ENCODE measurements at regions not wholly inside any gene's neighbourhood (a gene's known extent, or its start where the extent isn't known, plus 50 kb on each side); places are given as distances from the start of the nearest gene placed in this dataset.

DNA sequence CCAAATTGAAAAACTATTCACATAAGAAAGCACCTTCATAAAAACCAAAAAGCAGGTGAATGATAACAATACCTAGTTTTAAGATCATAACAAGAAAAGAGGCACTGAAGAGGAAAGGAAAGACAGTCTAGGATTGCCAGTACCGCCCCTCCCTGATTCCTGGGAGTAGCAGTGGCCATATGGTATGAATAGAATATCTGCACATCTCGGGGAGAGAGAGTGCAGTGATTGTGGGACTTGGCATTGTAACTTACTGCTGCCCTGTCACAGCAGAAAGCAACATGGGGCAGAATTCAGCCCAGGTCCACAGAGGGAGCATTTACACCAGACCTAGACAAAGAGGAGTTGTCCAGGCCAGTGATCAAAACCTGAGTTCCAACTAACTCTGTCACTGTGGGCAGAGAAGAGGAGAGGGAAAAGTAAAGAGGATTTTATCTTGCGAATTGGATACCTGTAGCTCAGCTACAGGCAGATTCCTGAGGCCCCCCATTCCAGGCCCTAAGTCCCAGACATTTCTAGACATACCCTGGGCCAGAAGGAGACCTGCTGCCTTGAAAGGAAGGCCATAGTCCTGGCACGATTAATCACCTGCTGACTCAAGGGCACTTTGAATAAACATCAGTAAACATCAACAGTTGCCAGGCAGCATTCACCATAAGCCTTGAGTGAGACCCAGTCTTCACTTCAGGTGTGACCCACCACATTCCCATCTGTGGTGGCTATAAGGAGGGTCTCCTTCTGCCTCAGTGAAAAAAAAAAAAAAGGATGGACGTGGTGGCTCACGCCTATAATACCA is 397.5 kb downstream of the TGFB2 start:
- TF ChIP-seq CTCF (IDR thresholded peaks at IDR 0.05) (no peak), POLR2A (IDR thresholded peaks at IDR 0.05) (no peak)

All from uterus (tissue), 2 donors.